Neural progenitor cell (in vitro differentiated cells): ENCODE measurements at regions not wholly inside any gene's neighbourhood (a gene's known extent, or its start where the extent isn't known, plus 50 kb on each side); places are given as distances from the start of the nearest gene placed in this dataset.

Experiments used
- CTCF ChIP-seq: fragments of 200-600 bp; sonication (generic); IDR thresholded peaks from 2 replicates; pipeline ENCODE4 v1.5.1; 2017; ENCODE audit warnings: antibody characterized with exemption, mild to moderate bottlenecking
- EZH2 ChIP-seq: fragments of 200-600 bp; sonication (generic); IDR thresholded peaks from 2 replicates; pipeline ENCODE4 v1.6.1; 2017; ENCODE audit warnings: antibody characterized with exemption, mild to moderate bottlenecking, moderate library complexity

- TF ChIP-seq CTCF = no peak
- TF ChIP-seq EZH2 = no peak
Observed at GRCh38 chr17:79543531-79543930, 67.3 kb downstream of the RBFOX3 start.
